OCI-LY7 (cell line): ENCODE measurements at regions not wholly inside any gene's neighbourhood (a gene's known extent, or its start where the extent isn't known, plus 50 kb on each side); places are given as distances from the start of the nearest gene placed in this dataset.

Source experiments
- BruUV-seq: library from RNA; stranded (reverse); fragments of 400-500 nt; replicated peaks from 2 replicates; lab custom pipeline; 2021; lab: Mats Ljungman, UMichigan
- CTCF ChIA-PET: fragments of 300-600 bp; sonication (Branson Sonifier 250); formaldehyde crosslinking; loops from one replicate; lab custom pipeline; 2022; ENCODE audit warnings: antibody characterized with exemption; ENCODE audit not compliant: unreplicated experiment; lab: Charles Lee
- POLR2A ChIA-PET: fragments of 300-600 bp; sonication (Branson Sonifier 250); formaldehyde crosslinking; loops from one replicate; lab custom pipeline; 2022; ENCODE audit warnings: antibody characterized with exemption; lab: Charles Lee
- DNase-seq: peaks from one replicate; pipeline ENCODE4 v3.0.0-alpha.2; 2015; ENCODE audit warnings: low spot score
- H2AFZ ChIP-seq: fragments of 200-600 bp; sonication (generic), shearing (Covaris generic); 2 replicates; pipeline ENCODE4 v1.6.1; 2014; ENCODE audit warnings: mild to moderate bottlenecking, antibody characterized with exemption, low read length, moderate library complexity
- H3K27ac ChIP-seq: fragments of 200-600 bp; sonication (generic); 2 replicates; pipeline ENCODE4 v1.5.1; 2014; ENCODE audit warnings: mixed run types, low read depth, mild to moderate bottlenecking, moderate library complexity, low read length, inconsistent platforms; ENCODE audit not compliant: poor library complexity, severe bottlenecking
- H3K36me3 ChIP-seq: fragments of 200-600 bp; sonication (generic); 2 replicates; pipeline ENCODE4 v1.6.1; 2014; ENCODE audit warnings: mild to moderate bottlenecking, antibody characterized with exemption, low read length, moderate library complexity, mixed read lengths; ENCODE audit not compliant: insufficient read depth
- H3K4me1 ChIP-seq: fragments of 200-600 bp; sonication (generic); 2 replicates; pipeline ENCODE4 v1.5.1; 2014; ENCODE audit warnings: mild to moderate bottlenecking, low read length; ENCODE audit not compliant: insufficient read depth, poor library complexity, severe bottlenecking
- H3K4me2 ChIP-seq: fragments of 200-600 bp; sonication (generic); 2 replicates; pipeline ENCODE4 v1.6.1; 2014; ENCODE audit warnings: mild to moderate bottlenecking, low read length
- H3K4me3 ChIP-seq: fragments of 200-600 bp; sonication (generic); 2 replicates; pipeline ENCODE4 v1.5.1; 2014; ENCODE audit warnings: mild to moderate bottlenecking, low read depth, low read length; ENCODE audit not compliant: poor library complexity, severe bottlenecking
- H3K79me2 ChIP-seq: fragments of 200-600 bp; sonication (generic); 2 replicates; pipeline ENCODE4 v1.6.1; 2016; ENCODE audit warnings: low read depth, mild to moderate bottlenecking, low read length, moderate library complexity, mixed read lengths; ENCODE audit not compliant: insufficient read depth
- H3K9me2 ChIP-seq: fragments of 200-600 bp; sonication (generic); 2 replicates; pipeline ENCODE4 v1.6.1; 2016; ENCODE audit warnings: mild to moderate bottlenecking, low read length, mixed read lengths; ENCODE audit not compliant: insufficient read depth
- H3K9me3 ChIP-seq: fragments of 200-600 bp; sonication (generic); 2 replicates; pipeline ENCODE4 v1.6.1; 2014; ENCODE audit warnings: mild to moderate bottlenecking, mixed run types, low read length, mixed read lengths
- H4K20me1 ChIP-seq: fragments of 200-600 bp; sonication (generic); 2 replicates; pipeline ENCODE4 v1.6.1; 2014; ENCODE audit warnings: mild to moderate bottlenecking, antibody characterized with exemption, low read length, moderate library complexity, mixed read lengths; ENCODE audit not compliant: insufficient read depth
- CTCF ChIP-seq: fragments of 200-600 bp; sonication (generic); conservative IDR thresholded peaks from 2 replicates; pipeline ENCODE4 v1.5.1; 2014; ENCODE audit warnings: mild to moderate bottlenecking, antibody characterized with exemption, low read length, moderate library complexity, mixed read lengths
- EZH2phosphoT487 ChIP-seq: fragments of 200-600 bp; sonication (generic); IDR thresholded peaks from 2 replicates; pipeline ENCODE4 v1.6.1; 2018; ENCODE audit warnings: low read depth, borderline replicate concordance, mild to moderate bottlenecking, mixed run types, antibody characterized with exemption, low read length, moderate library complexity, mixed read lengths
- intact Hi-C: fragments of 100-400 bp; cut with micrococcal nuclease; formaldehyde crosslinking; loops from one replicate; pipeline ENCODE4 v1.10.0; 2022; ENCODE audit not compliant: unreplicated experiment

GRCh38 chr3:72580246-72580756 is 267.9 kb downstream of the SHQ1 start:
- ChIA-PET POLR2A (interaction anchor here (0.6 to 0.9 kb wide), 2 partner anchors 16 to 340 kb away, joined by 3 read pairs; no protein-coding TSS in a partner anchor), CTCF (interaction anchor here (0.5 kb wide), 1 partner anchor 287 kb away, joined by 3 read pairs; no protein-coding TSS in a partner anchor)
- Histone ChIP-seq H3K27ac (no peak overlapping the region), H3K4me3 (no peak overlapping the region), H3K36me3 (no peaks in the 10 kb centered on the region), H4K20me1 (no peaks in the 10 kb centered on the region), H3K9me3 (no peaks in the 10 kb centered on the region; the same call in 1 of the 2 replicates), H2AFZ (no peak overlapping the region), H3K4me1 (no peaks in the 10 kb centered on the region), H3K4me2 (no peak overlapping the region), H3K9me2 (no peaks in the 10 kb centered on the region), H3K79me2 (no peaks in the 10 kb centered on the region)
- no TSS peak for BruUV-seq
- intact Hi-C loops: no loop called here
- TF ChIP-seq EZH2phosphoT487 (no peak), CTCF (no peak)
- DNase-seq: no peak

- no peak overlapping the region for H3K27ac ChIP-seq
- no peaks in the 10 kb centered on the region for H4K20me1 ChIP-seq
- no peak overlapping the region for H3K4me2 ChIP-seq
- H3K79me2 ChIP-seq: no peaks in the 10 kb centered on the region
- no TSS peak for BruUV-seq
- intact Hi-C loops: no loop called here
- H2AFZ ChIP-seq: no peak overlapping the region
- no peaks in the 10 kb centered on the region for H3K4me1 ChIP-seq
- TF ChIP-seq EZH2phosphoT487 (no peak), CTCF (no peak)
- no peaks in the 10 kb centered on the region for H3K9me2 ChIP-seq
- H3K4me3 ChIP-seq: no peak overlapping the region
- POLR2A ChIA-PET: no interaction called here
- CTCF ChIA-PET: no interaction called here
- no peak for DNase-seq
- H3K9me3 ChIP-seq: no peaks in the 10 kb centered on the region; the same call in 1 of the 2 replicates
- no peaks in the 10 kb centered on the region for H3K36me3 ChIP-seq
Measured at GRCh38 chr3:72579581-72580245, 268.5 kb downstream of the SHQ1 start.

- Histone ChIP-seq H3K27ac (no peak overlapping the region), H3K9me2 (no peaks in the 10 kb centered on the region), H3K79me2 (no peaks in the 10 kb centered on the region), H3K36me3 (no peaks in the 10 kb centered on the region), H3K4me1 (no peaks in the 10 kb centered on the region), H3K4me2 (no peak overlapping the region), H4K20me1 (no peaks in the 10 kb centered on the region), H3K9me3 (no peaks in the 10 kb centered on the region; the same call in 1 of the 2 replicates), H3K4me3 (no peak overlapping the region), H2AFZ (no peak overlapping the region)
- intact Hi-C loops: no loop called here
- no TSS peak for BruUV-seq
- POLR2A ChIA-PET: no interaction called here
- TF ChIP-seq CTCF (no peak), EZH2phosphoT487 (no peak)
- no peak for DNase-seq
- CTCF ChIA-PET: no interaction called here
Measured at GRCh38 chr3:72579191-72579580, 269.1 kb downstream of the SHQ1 start.
